ENCODE measurements at regions not wholly inside any gene's neighbourhood (a gene's known extent, or its start where the extent isn't known, plus 50 kb on each side); places are given as distances from the start of the nearest gene placed in this dataset.
"Not testable (repeated sequence)": the region's sequence is repeated elsewhere in the genome, so short reads cannot be mapped to it uniquely, and the experiment has no call there.

- no peaks in the 10 kb centered on the region for H3K36me3 ChIP-seq
- DNase-seq (no peak), ATAC-seq (no peak)
- no peaks in the 10 kb centered on the region for H3K9me3 ChIP-seq
- H3K4me3 ChIP-seq, result no peak overlapping the region
- intact Hi-C loops (cut with DNase I), result no loop called here
- TF ChIP-seq CTCF (IDR thresholded peaks at IDR 0.05), result no peak
- H3K4me1 ChIP-seq, result no peaks in the 10 kb centered on the region
- H3K27me3 ChIP-seq, result peaks cover 9% of the 10 kb centered on the region
- no peak overlapping the region for H3K27ac ChIP-seq
Observed at GRCh38 chr6:168841609-168842278, 400.8 kb downstream of the SMOC2 start.

- DNase-seq, result not testable (repeated sequence)
Observed at GRCh38 chr6:168840932-168841331, 399.9 kb downstream of the SMOC2 start.

GRCh38 chr6:168840299-168840698 lies 399.3 kb downstream of the SMOC2 start:
- H3K4me3 ChIP-seq; intact Hi-C loops (cut with DNase I); H3K9me3 ChIP-seq; DNase-seq; ATAC-seq; H3K27ac ChIP-seq; H3K36me3 ChIP-seq; H3K4me1 ChIP-seq: not testable (repeated sequence)
- H3K27me3 ChIP-seq, result peaks cover 18% of the 10 kb centered on the region

More at GRCh38 chr6:168840932-168841331, 399.9 kb downstream of the SMOC2 start:
- H3K4me1 ChIP-seq; ATAC-seq; H3K36me3 ChIP-seq; H3K27ac ChIP-seq; intact Hi-C loops (cut with DNase I); H3K4me3 ChIP-seq; H3K9me3 ChIP-seq: not testable (repeated sequence)
- H3K27me3 ChIP-seq, result peaks cover 11% of the 10 kb centered on the region

- Histone ChIP-seq H3K4me1 (no peaks in the 10 kb centered on the region), H3K36me3 (no peaks in the 10 kb centered on the region), H3K9me3 (no peaks in the 10 kb centered on the region), H3K4me3 (no peak overlapping the region), H3K27me3 (peaks cover 22% of the 10 kb centered on the region), H3K27ac (no peak overlapping the region)
- no peak for ATAC-seq
- intact Hi-C loops (cut with DNase I), result no loop called here
- DNase-seq, result no peak
- no peak for TF ChIP-seq CTCF (IDR thresholded peaks at IDR 0.05)
Observed at GRCh38 chr6:168838037-168838399, 397.0 kb downstream of the SMOC2 start.

GRCh38 chr6:168837254-168838036 lies 396.5 kb downstream of the SMOC2 start:
- TF ChIP-seq CTCF (IDR thresholded peaks at IDR 0.05), result no peak
- no peak for ATAC-seq
- no peaks in the 10 kb centered on the region for H3K36me3 ChIP-seq
- no peak overlapping the region for H3K4me3 ChIP-seq
- intact Hi-C loops (cut with DNase I), result no loop called here
- no peak overlapping the region for H3K27ac ChIP-seq
- H3K27me3 ChIP-seq, result peaks cover 22% of the 10 kb centered on the region
- no peaks in the 10 kb centered on the region for H3K9me3 ChIP-seq
- no peaks in the 10 kb centered on the region for H3K4me1 ChIP-seq
- DNase-seq, result no peak

- intact Hi-C loops (cut with DNase I), result no loop called here
- Histone ChIP-seq H3K4me1 (no peaks in the 10 kb centered on the region), H3K27ac (no peak overlapping the region), H3K27me3 (peaks cover 22% of the 10 kb centered on the region), H3K36me3 (no peaks in the 10 kb centered on the region), H3K4me3 (no peak overlapping the region), H3K9me3 (no peaks in the 10 kb centered on the region)
- ATAC-seq (no peak), DNase-seq (no peak)
- TF ChIP-seq CTCF (IDR thresholded peaks at IDR 0.05), result no peak
Observed at GRCh38 chr6:168835991-168836390, 395.0 kb downstream of the SMOC2 start.
